PC-3 (cell line): ENCODE measurements at regions not wholly inside any gene's neighbourhood (a gene's known extent, or its start where the extent isn't known, plus 50 kb on each side); places are given as distances from the start of the nearest gene placed in this dataset.

Experiments
- ATAC-seq: fragments of 200-7000 bp; cut with Tn5 transposase; 2 replicates; pipeline ENCODE4 v1.9.1; 2020; ENCODE audit warnings: mild to moderate bottlenecking, moderate library complexity
- BruUV-seq: library from RNA; stranded (reverse); fragments of 400-500 nt; replicated peaks from 2 replicates; lab custom pipeline; 2021; lab: Mats Ljungman, UMichigan
- CTCF ChIA-PET: fragments of 300-600 bp; sonication (Branson Sonifier 250); formaldehyde crosslinking; loops from one replicate; lab custom pipeline; 2022; ENCODE audit warnings: antibody characterized with exemption; lab: Charles Lee
- POLR2A ChIA-PET: fragments of 300-600 bp; sonication (Branson Sonifier 250); formaldehyde crosslinking; loops from one replicate; lab custom pipeline; 2022; ENCODE audit warnings: antibody characterized with exemption; ENCODE audit not compliant: unreplicated experiment; lab: Charles Lee
- DNase-seq: peaks from one replicate; pipeline ENCODE4 v3.0.0-alpha.2; 2015
- H2AFZ ChIP-seq: fragments of 300-600 bp; sonication (generic); 2 replicates; pipeline ENCODE4 v1.6.0; 2016; ENCODE audit warnings: antibody characterized with exemption, low read length
- H3F3A ChIP-seq: fragments of 300-600 bp; sonication (generic); one replicate; pipeline ENCODE4 v1.6.0; 2017; ENCODE audit warnings: antibody characterized with exemption, low read length, control low read depth, mild to moderate bottlenecking; ENCODE audit not compliant: unreplicated experiment
- H3K27ac ChIP-seq: fragments of 300-600 bp; sonication (generic); 2 replicates; pipeline ENCODE4 v1.5.1; 2016; ENCODE audit warnings: mild to moderate bottlenecking, low read length
- H3K27me3 ChIP-seq: fragments of 300-600 bp; sonication (generic); 2 replicates; pipeline ENCODE4 v1.6.1; 2016; ENCODE audit warnings: low read length, mixed read lengths
- H3K36me3 ChIP-seq: fragments of 300-600 bp; sonication (generic); 2 replicates; pipeline ENCODE4 v1.6.1; 2016; ENCODE audit warnings: low read depth, mixed run types, low read length, mixed read lengths
- H3K4me1 ChIP-seq: fragments of 300-600 bp; sonication (generic); 2 replicates; pipeline ENCODE4 v1.5.1; 2016; ENCODE audit warnings: low read length; ENCODE audit not compliant: insufficient read depth
- H3K4me2 ChIP-seq: fragments of 300-600 bp; sonication (generic); 2 replicates; pipeline ENCODE4 v1.6.0; 2016; ENCODE audit warnings: low read length
- H3K4me3 ChIP-seq: fragments of 300-600 bp; sonication (generic); 2 replicates; pipeline ENCODE4 v1.5.1; 2016; ENCODE audit warnings: mild to moderate bottlenecking, low read length, mixed read lengths
- H3K79me2 ChIP-seq: fragments of 300-600 bp; sonication (generic); 2 replicates; pipeline ENCODE4 v1.6.1; 2017; ENCODE audit warnings: low read length, mixed read lengths
- H3K9ac ChIP-seq: fragments of 300-600 bp; sonication (generic); 2 replicates; pipeline ENCODE4 v1.6.0; 2016; ENCODE audit warnings: mild to moderate bottlenecking, low read length
- H3K9me2 ChIP-seq: fragments of 300-600 bp; sonication (generic); replicated peaks from 2 replicates; pipeline ENCODE4 v1.6.1; 2016; ENCODE audit warnings: mixed run types, low read length, mixed read lengths
- H3K9me3 ChIP-seq: fragments of 300-600 bp; sonication (generic); 2 replicates; pipeline ENCODE4 v1.6.1; 2016; ENCODE audit warnings: low read length, mixed read lengths
- H4K20me1 ChIP-seq: fragments of 300-600 bp; sonication (generic); 2 replicates; pipeline ENCODE4 v1.6.1; 2016; ENCODE audit warnings: low read length, mixed read lengths
- CTCF ChIP-seq: fragments of 300-600 bp; sonication (generic); conservative IDR thresholded peaks from 2 replicates; pipeline ENCODE4 v1.5.1; 2017; ENCODE audit warnings: antibody characterized with exemption, low read depth, mild to moderate bottlenecking, low read length
- EZH2 ChIP-seq: fragments of 300-600 bp; sonication (generic); IDR thresholded peaks from one replicate; pipeline ENCODE4 v1.6.1; 2017; ENCODE audit warnings: antibody characterized with exemption, mild to moderate bottlenecking, low read length; ENCODE audit not compliant: unreplicated experiment
- EZH2phosphoT487 ChIP-seq: fragments of 300-600 bp; sonication (generic); IDR thresholded peaks from 2 replicates; pipeline ENCODE4 v1.6.1; 2018; ENCODE audit warnings: mild to moderate bottlenecking, antibody characterized with exemption, low read length, borderline replicate concordance
- intact Hi-C: fragments of 100-400 bp; cut with micrococcal nuclease; formaldehyde crosslinking; loops from 2 replicates; pipeline ENCODE4 v1.9.0; 2023

- H3K9me3 ChIP-seq = no peaks in the 10 kb centered on the region
- CTCF ChIA-PET = no interaction called here
- TF ChIP-seq CTCF (no peak), EZH2phosphoT487 (no peak), EZH2 (no peak)
- no peak overlapping the region for H3K27ac ChIP-seq
- BruUV-seq = no TSS peak
- no peaks in the 10 kb centered on the region for H3K9me2 ChIP-seq
- H2AFZ ChIP-seq = no peak overlapping the region
- H3K79me2 ChIP-seq = no peaks in the 10 kb centered on the region
- POLR2A ChIA-PET = no interaction called here
- intact Hi-C loops = no loop called here
- ATAC-seq (no peak), DNase-seq (no peak)
- no peaks in the 10 kb centered on the region for H3K4me1 ChIP-seq
- H3K4me3 ChIP-seq = no peak overlapping the region
- H3K4me2 ChIP-seq = no peak overlapping the region
- no peaks in the 10 kb centered on the region for H3F3A ChIP-seq
- no peaks in the 10 kb centered on the region for H4K20me1 ChIP-seq
- H3K36me3 ChIP-seq = no peaks in the 10 kb centered on the region
- H3K27me3 ChIP-seq = peaks cover 56% of the 10 kb centered on the region
- no peak overlapping the region for H3K9ac ChIP-seq
Measured at GRCh38 chr11:64490562-64491216, 65.1 kb upstream of the SLC22A11 start.

- no peak overlapping the region for H2AFZ ChIP-seq
- no peak for DNase-seq
- TF ChIP-seq EZH2 = no peak
- TF ChIP-seq CTCF = no peak
- TF ChIP-seq EZH2phosphoT487 = no peak
- no peak overlapping the region for H3K9ac ChIP-seq
- no peaks in the 10 kb centered on the region for H3K4me1 ChIP-seq
- no TSS peak for BruUV-seq
- H3K27me3 ChIP-seq = peaks cover 59% of the 10 kb centered on the region
- no peaks in the 10 kb centered on the region for H3F3A ChIP-seq
- H3K9me2 ChIP-seq = no peaks in the 10 kb centered on the region
- CTCF ChIA-PET = interaction anchor here (0.5 kb wide), 1 partner anchor 136 kb away, joined by 4 read pairs; no protein-coding TSS in a partner anchor
- no peaks in the 10 kb centered on the region for H4K20me1 ChIP-seq
- ATAC-seq = no peak
- H3K9me3 ChIP-seq = no peaks in the 10 kb centered on the region
- no peak overlapping the region for H3K4me2 ChIP-seq
- POLR2A ChIA-PET = no interaction called here
- H3K36me3 ChIP-seq = no peaks in the 10 kb centered on the region
- no peaks in the 10 kb centered on the region for H3K79me2 ChIP-seq
- no peak overlapping the region for H3K27ac ChIP-seq
- no peak overlapping the region for H3K4me3 ChIP-seq
- intact Hi-C loops = no loop called here
Measured at GRCh38 chr11:64492561-64492960, 63.2 kb upstream of the SLC22A11 start.

- H4K20me1 ChIP-seq = no peaks in the 10 kb centered on the region
- H3K36me3 ChIP-seq = no peaks in the 10 kb centered on the region
- TF ChIP-seq EZH2 (no peak), EZH2phosphoT487 (no peak), CTCF (no peak)
- no peak for DNase-seq
- no peak overlapping the region for H2AFZ ChIP-seq
- intact Hi-C loops = no loop called here
- ATAC-seq = no peak
- no peak overlapping the region for H3K9ac ChIP-seq
- no peak overlapping the region for H3K4me2 ChIP-seq
- ChIA-PET CTCF (no interaction called here), POLR2A (no interaction called here)
- no peaks in the 10 kb centered on the region for H3K9me3 ChIP-seq
- H3K4me1 ChIP-seq = no peaks in the 10 kb centered on the region; the same call in 1 of the 2 replicates
- no peak overlapping the region for H3K4me3 ChIP-seq
- H3K9me2 ChIP-seq = no peaks in the 10 kb centered on the region
- no peak overlapping the region for H3K27ac ChIP-seq
- no peaks in the 10 kb centered on the region for H3F3A ChIP-seq
- no TSS peak for BruUV-seq
- no peaks in the 10 kb centered on the region for H3K79me2 ChIP-seq
- peaks cover 74% of the 10 kb centered on the region for H3K27me3 ChIP-seq
Measured at GRCh38 chr11:64498136-64498535, 57.6 kb upstream of the SLC22A11 start.
